ENCODE measurements at regions not wholly inside any gene's neighbourhood (a gene's known extent, or its start where the extent isn't known, plus 50 kb on each side); places are given as distances from the start of the nearest gene placed in this dataset.

GRCh38 chr2:82137441-82137840 is 1832.9 kb upstream of the LRRTM1 start:
- DNase-seq (no peak), ATAC-seq (ENCODE audit: low FRiP score in 2 of 2) (no peak)
- H3K4me3 ChIP-seq, result no peak overlapping the region
- H3K27ac ChIP-seq, result no peak overlapping the region
- no peaks in the 10 kb centered on the region for H3K4me1 ChIP-seq
- no peaks in the 10 kb centered on the region for H3K36me3 ChIP-seq
- 83 to 92% methylated on average over 8 of the region's 8 CpGs for WGBS, 2 donors
- no peaks in the 10 kb centered on the region for H3K9me3 ChIP-seq
- H3K27me3 ChIP-seq, result no peaks in the 10 kb centered on the region
- no peak for TF ChIP-seq CTCF (IDR thresholded peaks at IDR 0.05)
- no peak for TF ChIP-seq POLR2AphosphoS5 (IDR thresholded peaks at IDR 0.05)
- TF ChIP-seq POLR2A (IDR thresholded peaks at IDR 0.05), result no peak
- TF ChIP-seq EP300 (IDR thresholded peaks at IDR 0.05), result no peak

GRCh38 chr2:82128051-82128450 is 1823.5 kb upstream of the LRRTM1 start:
- Histone ChIP-seq H3K4me3 (no peak overlapping the region), H3K27me3 (no peaks in the 10 kb centered on the region), H3K4me1 (no peaks in the 10 kb centered on the region), H3K9me3 (peaks cover 0 to 9% (median 0%) of the 10 kb centered on the region in 4 donors), H3K36me3 (no peaks in the 10 kb centered on the region), H3K27ac (no peak overlapping the region)
- DNase-seq (no peak), ATAC-seq (ENCODE audit: low FRiP score in 2 of 2) (no peak)
- WGBS, 2 donors, result 79% methylated on average over 3 of the region's 3 CpGs
- TF ChIP-seq POLR2AphosphoS5 (IDR thresholded peaks at IDR 0.05), result no peak
- TF ChIP-seq EP300 (IDR thresholded peaks at IDR 0.05), result no peak
- TF ChIP-seq POLR2A (IDR thresholded peaks at IDR 0.05), result no peak
- TF ChIP-seq CTCF (IDR thresholded peaks at IDR 0.05), result no peak

- H3K4me3 ChIP-seq, result no peak overlapping the region
- DNase-seq (no peak), ATAC-seq (ENCODE audit: low FRiP score in 2 of 2) (no peak)
- TF ChIP-seq POLR2A (IDR thresholded peaks at IDR 0.05) (no peak), CTCF (IDR thresholded peaks at IDR 0.05) (no peak), EP300 (IDR thresholded peaks at IDR 0.05) (no peak), POLR2AphosphoS5 (IDR thresholded peaks at IDR 0.05) (no peak)
- WGBS, 2 donors, result 80 to 88% methylated on average over 3 of the region's 3 CpGs
- H3K36me3 ChIP-seq, result no peaks in the 10 kb centered on the region
- no peaks in the 10 kb centered on the region for H3K4me1 ChIP-seq
- no peak overlapping the region for H3K27ac ChIP-seq
- no peaks in the 10 kb centered on the region for H3K27me3 ChIP-seq
- no peaks in the 10 kb centered on the region for H3K9me3 ChIP-seq
Observed at GRCh38 chr2:82124629-82125028, 1820.1 kb upstream of the LRRTM1 start.

- no peaks in the 10 kb centered on the region for H3K27me3 ChIP-seq
- DNase-seq (no peak), ATAC-seq (ENCODE audit: low FRiP score in 2 of 2) (no peak)
- whole genome bisulfite sequencing, 2 donors, result 81 to 85% methylated on average over 5 of the region's 5 CpGs
- no peaks in the 10 kb centered on the region for H3K9me3 ChIP-seq
- no peak overlapping the region for H3K4me3 ChIP-seq
- H3K27ac ChIP-seq, result no peak overlapping the region
- H3K4me1 ChIP-seq, result no peaks in the 10 kb centered on the region
- no peaks in the 10 kb centered on the region for H3K36me3 ChIP-seq
- TF ChIP-seq CTCF (IDR thresholded peaks at IDR 0.05) (no peak), EP300 (IDR thresholded peaks at IDR 0.05) (no peak), POLR2A (IDR thresholded peaks at IDR 0.05) (no peak), POLR2AphosphoS5 (IDR thresholded peaks at IDR 0.05) (no peak)
Observed at GRCh38 chr2:82120654-82121053, 1816.1 kb upstream of the LRRTM1 start.

GRCh38 chr2:82120115-82120514 is 1815.6 kb upstream of the LRRTM1 start:
- Histone ChIP-seq H3K27ac (no peak overlapping the region), H3K9me3 (no peaks in the 10 kb centered on the region), H3K27me3 (no peaks in the 10 kb centered on the region), H3K4me3 (no peak overlapping the region), H3K4me1 (no peaks in the 10 kb centered on the region), H3K36me3 (no peaks in the 10 kb centered on the region)
- 53 to 58% methylated on average over 2 of the region's 2 CpGs for WGBS, 2 donors
- TF ChIP-seq POLR2AphosphoS5 (IDR thresholded peaks at IDR 0.05) (no peak), POLR2A (IDR thresholded peaks at IDR 0.05) (no peak), CTCF (IDR thresholded peaks at IDR 0.05) (no peak), EP300 (IDR thresholded peaks at IDR 0.05) (no peak)
- ATAC-seq (ENCODE audit: low FRiP score in 2 of 2) (no peak), DNase-seq (no peak)

Data from upper lobe of left lung (tissue), 6 donors.